ENCODE measurements at regions not wholly inside any gene's neighbourhood (a gene's known extent, or its start where the extent isn't known, plus 50 kb on each side); places are given as distances from the start of the nearest gene placed in this dataset.

- DNase-seq = no peak
Measured at GRCh38 chr1:2919841-2920240, 101.4 kb upstream of the ACTRT2 start.

GRCh38 chr1:2920421-2921015, 100.7 kb upstream of the ACTRT2 start:
- DNase-seq = no peak

GRCh38 chr1:2921970-2922686, 99.1 kb upstream of the ACTRT2 start:
- no peak for DNase-seq

- no peak for DNase-seq
Measured at GRCh38 chr1:2923351-2923750, 97.9 kb upstream of the ACTRT2 start.

GRCh38 chr1:2925291-2925690, 96.0 kb upstream of the ACTRT2 start:
- DNase-seq = no peak

GRCh38 chr1:2925918-2926317, 95.3 kb upstream of the ACTRT2 start:
- DNase-seq = no peak

GRCh38 chr1:2926447-2927055, 94.7 kb upstream of the ACTRT2 start:
- DNase-seq = no peak

- no peak for DNase-seq
Measured at GRCh38 chr1:2927393-2928360, 93.6 kb upstream of the ACTRT2 start.

GRCh38 chr1:2928366-2929325, 92.6 kb upstream of the ACTRT2 start:
- DNase-seq = no peak

GRCh38 chr1:2929335-2929734, 91.9 kb upstream of the ACTRT2 start:
- DNase-seq = no peak

GRCh38 chr1:2930016-2930815, 91.1 kb upstream of the ACTRT2 start:
- no peak for DNase-seq

- DNase-seq = no peak
Measured at GRCh38 chr1:2930913-2931723, 90.1 kb upstream of the ACTRT2 start.

GRCh38 chr1:2931724-2932401, 89.4 kb upstream of the ACTRT2 start:
- DNase-seq = no peak

GRCh38 chr1:2932671-2933350, 88.5 kb upstream of the ACTRT2 start:
- DNase-seq = no peak

- DNase-seq = no peak
Measured at GRCh38 chr1:2933431-2934155, 87.7 kb upstream of the ACTRT2 start.

GRCh38 chr1:2934156-2934540, 87.1 kb upstream of the ACTRT2 start:
- no peak for DNase-seq

GRCh38 chr1:2934642-2935081, 86.6 kb upstream of the ACTRT2 start:
- DNase-seq = no peak

GRCh38 chr1:2935184-2935583, 86.1 kb upstream of the ACTRT2 start:
- no peak for DNase-seq
